Adrenal gland (tissue), 9 donors: ENCODE measurements at regions not wholly inside any gene's neighbourhood (a gene's known extent, or its start where the extent isn't known, plus 50 kb on each side); places are given as distances from the start of the nearest gene placed in this dataset.

Experiments used
- DNase-seq, 7 donors: peaks; one replicate each; pipeline ENCODE4 v3.0.0-alpha.2; 2019 to 2020
- H3K27ac ChIP-seq, 5 donors: fragments of 200-600 bp; sonication (generic) in 4 of 5; 1 replicate in 3 of 5; 2 replicates in 2 of 5; pipeline versions ENCODE4 v1.5.1 to v1.8.0; 2016 to 2020; ENCODE audit warnings: mild to moderate bottlenecking in 1 of 5
- H3K27me3 ChIP-seq: fragments of 200-600 bp; 2 replicates; pipeline ENCODE4 v1.8.0; 2021
- H3K36me3 ChIP-seq, 2 donors: fragments of 200-600 bp; replicated peaks in 1 of 2; 1 replicate in 1 of 2; 2 replicates in 1 of 2; pipeline versions ENCODE4 v1.5.1 to v1.8.0; 2018 to 2022
- H3K4me1 ChIP-seq, 2 donors: fragments of 200-600 bp; replicated peaks in 1 of 2; 1 replicate in 1 of 2; 2 replicates in 1 of 2; pipeline versions ENCODE4 v1.5.1 to v1.8.0; 2018 to 2021
- H3K4me3 ChIP-seq, 4 donors: fragments of 200-600 bp; sonication (generic) in 3 of 4; one replicate each; pipeline ENCODE4 v1.5.1; 2016 to 2018
- H3K9me3 ChIP-seq, 3 donors: fragments of 200-600 bp; sonication (generic) in 1 of 3; replicated peaks in 1 of 3; 1 replicate in 2 of 3; 2 replicates in 1 of 3; pipeline versions ENCODE4 v1.5.1 to v1.8.0; 2016 to 2021
- POLR2A ChIP-seq, 2 donors: fragments of 450-650 bp; IDR thresholded peaks; one replicate each; pipeline ENCODE4 v1.6.1; 2017; ENCODE audit warnings: antibody characterized with exemption in 2 of 2, mild to moderate bottlenecking in 2 of 2, moderate library complexity in 1 of 2
- WGBS, 4 donors: extraction: QIAGEN DNeasy Blood & Tissue Kit in 2 of 4; methylation state at CpG; one replicate each; pipeline versions ENCODE4 v1.1.5 to v1.1.7; 2013 to 2017; 5-methylcytosine and 5-hydroxymethylcytosine counted together
- intact Hi-C, 2 donors: fragments of 100-400 bp; cut with DNase I; formaldehyde crosslinking; loops; one replicate each; pipeline versions ENCODE4 v1.14.1 to v1.15.0; 2022 to 2023
- TF ChIP-seq, protein P1 (sequence below), 6 experiments: fragments of 450-650 bp in 4 of 6; fragments of 200-600 bp in 2 of 6; sonication (generic) in 1 of 6; IDR thresholded peaks; 1 replicate in 5 of 6; 2 replicates in 1 of 6; pipeline versions ENCODE4 v1.5.1 to v1.8.0; 2016 to 2021; ENCODE audit warnings: antibody characterized with exemption in 6 of 6, mild to moderate bottlenecking in 2 of 6, moderate library complexity in 1 of 6
- donor health status: healthy with polysubstance abuse.
- donor health status: Bipolar disorder and iron deficiency.
- donor health status: DM: yes; HTN: yes; CAD: no.
- donor health status: DM: no; HTN: no; CAD: no.
- donor health status: DM: no; HTN: no; CAD: no.

DNA sequence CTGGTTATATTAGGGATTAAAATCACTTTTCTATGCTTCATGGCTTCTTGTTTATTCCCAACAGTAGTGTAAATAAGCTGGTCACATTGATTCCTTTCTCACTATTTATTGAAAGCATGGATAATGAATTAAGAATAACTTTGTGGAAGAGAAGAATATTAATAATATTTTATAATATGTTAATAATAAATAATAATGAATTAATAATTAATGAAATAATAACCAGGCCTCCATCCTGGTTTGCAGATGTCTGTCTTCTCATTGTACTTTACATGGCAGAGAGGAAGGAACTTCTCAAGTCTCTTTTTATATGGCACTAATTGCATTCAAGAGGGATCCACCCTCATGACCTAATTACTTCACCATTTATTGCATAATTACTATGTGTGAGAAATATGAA lies 473.5 kb downstream of the PTPRC start:
- DNase-seq = no peak
- TF ChIP-seq POLR2A (IDR thresholded peaks at IDR 0.05) = no peak
- TF ChIP-seq, protein P1, sequence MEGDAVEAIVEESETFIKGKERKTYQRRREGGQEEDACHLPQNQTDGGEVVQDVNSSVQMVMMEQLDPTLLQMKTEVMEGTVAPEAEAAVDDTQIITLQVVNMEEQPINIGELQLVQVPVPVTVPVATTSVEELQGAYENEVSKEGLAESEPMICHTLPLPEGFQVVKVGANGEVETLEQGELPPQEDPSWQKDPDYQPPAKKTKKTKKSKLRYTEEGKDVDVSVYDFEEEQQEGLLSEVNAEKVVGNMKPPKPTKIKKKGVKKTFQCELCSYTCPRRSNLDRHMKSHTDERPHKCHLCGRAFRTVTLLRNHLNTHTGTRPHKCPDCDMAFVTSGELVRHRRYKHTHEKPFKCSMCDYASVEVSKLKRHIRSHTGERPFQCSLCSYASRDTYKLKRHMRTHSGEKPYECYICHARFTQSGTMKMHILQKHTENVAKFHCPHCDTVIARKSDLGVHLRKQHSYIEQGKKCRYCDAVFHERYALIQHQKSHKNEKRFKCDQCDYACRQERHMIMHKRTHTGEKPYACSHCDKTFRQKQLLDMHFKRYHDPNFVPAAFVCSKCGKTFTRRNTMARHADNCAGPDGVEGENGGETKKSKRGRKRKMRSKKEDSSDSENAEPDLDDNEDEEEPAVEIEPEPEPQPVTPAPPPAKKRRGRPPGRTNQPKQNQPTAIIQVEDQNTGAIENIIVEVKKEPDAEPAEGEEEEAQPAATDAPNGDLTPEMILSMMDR (IDR thresholded peaks at IDR 0.05) = no peak
- H3K4me3 ChIP-seq = no peak overlapping the region
- no peak overlapping the region for H3K27ac ChIP-seq
- H3K36me3 ChIP-seq = no peaks in the 10 kb centered on the region
- no peaks in the 10 kb centered on the region for H3K27me3 ChIP-seq
- no peaks in the 10 kb centered on the region for H3K9me3 ChIP-seq
- no peaks in the 10 kb centered on the region for H3K4me1 ChIP-seq
- intact Hi-C loops = loop anchor here in 1 of 2 donors (10.0 kb wide), 1 partner anchor 348 kb away; no protein-coding TSS in a partner anchor

DNA sequence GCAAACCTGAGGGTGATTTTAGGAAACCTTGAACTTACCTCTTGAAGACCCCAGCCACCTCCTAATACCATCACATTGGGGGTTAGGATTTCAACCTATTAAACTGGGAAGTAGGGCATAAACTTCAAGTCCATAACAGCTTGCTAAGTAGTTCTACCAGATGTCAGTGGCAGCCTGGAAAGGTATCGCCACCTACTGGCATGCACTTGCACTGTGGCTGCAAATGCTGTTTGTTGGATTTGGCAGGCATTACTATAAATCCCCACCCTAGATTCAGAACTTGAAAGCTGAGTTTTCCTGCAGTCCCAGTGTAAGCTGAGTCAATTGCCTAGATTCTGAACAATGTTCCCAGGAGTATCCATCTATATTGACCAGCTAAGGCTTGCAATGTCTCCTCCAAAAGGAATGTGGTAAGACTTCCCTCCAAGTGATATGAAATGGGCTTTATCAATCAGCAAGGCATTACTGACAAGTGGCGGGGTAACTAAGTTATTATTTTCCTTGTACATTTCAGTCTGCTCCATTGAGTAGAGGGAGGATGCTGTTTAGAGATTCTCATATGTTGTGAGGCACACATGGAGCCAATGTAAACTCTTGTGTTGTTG lies 474.5 kb downstream of the PTPRC start:
- Histone ChIP-seq H3K27me3 (no peaks in the 10 kb centered on the region), H3K9me3 (no peaks in the 10 kb centered on the region), H3K4me3 (no peak overlapping the region), H3K4me1 (no peaks in the 10 kb centered on the region), H3K36me3 (no peaks in the 10 kb centered on the region), H3K27ac (no peak overlapping the region)
- intact Hi-C loops = loop anchor here in 1 of 2 donors (10.0 kb wide), 1 partner anchor 349 kb away; no protein-coding TSS in a partner anchor
- DNase-seq = peak; percentile 43 to 78 (median 67)
- WGBS, 4 donors = 63 to 88% (median 78%) methylated on average over 1 to 2 of the region's 2 CpGs
- no peak for TF ChIP-seq POLR2A (IDR thresholded peaks at IDR 0.05)
- TF ChIP-seq, protein P1 (IDR thresholded peaks at IDR 0.05) = peak; percentile 55 to 76 (median 67)

DNA sequence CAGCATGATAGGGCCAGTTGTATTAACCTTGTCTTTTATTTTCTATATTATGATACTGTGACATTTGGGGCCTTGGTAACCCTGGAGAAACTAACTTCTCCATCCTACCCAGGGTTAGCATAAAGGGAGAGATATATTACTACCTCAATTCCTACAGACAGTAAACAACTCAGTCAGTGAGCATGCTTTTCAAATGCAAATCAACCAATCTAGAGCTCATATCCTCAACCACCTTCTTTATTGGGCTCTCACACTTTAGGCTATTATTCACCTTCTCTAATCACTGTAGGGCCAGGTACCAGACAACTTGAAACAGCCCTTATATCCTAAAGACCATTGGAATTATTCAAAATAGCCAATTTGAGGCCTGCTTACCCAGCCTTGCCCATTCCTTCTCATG lies 477.6 kb downstream of the PTPRC start:
- no peak for DNase-seq
- H3K27me3 ChIP-seq = no peaks in the 10 kb centered on the region
- intact Hi-C loops = loop anchor here in 1 of 2 donors (10.0 kb wide), 1 partner anchor 352 kb away; no protein-coding TSS in a partner anchor
- H3K27ac ChIP-seq = no peak overlapping the region
- H3K4me1 ChIP-seq = no peaks in the 10 kb centered on the region
- TF ChIP-seq POLR2A (IDR thresholded peaks at IDR 0.05) = no peak
- TF ChIP-seq, protein P1 (IDR thresholded peaks at IDR 0.05) = no peak
- no peak overlapping the region for H3K4me3 ChIP-seq
- H3K9me3 ChIP-seq = no peaks in the 10 kb centered on the region
- H3K36me3 ChIP-seq = no peaks in the 10 kb centered on the region

DNA sequence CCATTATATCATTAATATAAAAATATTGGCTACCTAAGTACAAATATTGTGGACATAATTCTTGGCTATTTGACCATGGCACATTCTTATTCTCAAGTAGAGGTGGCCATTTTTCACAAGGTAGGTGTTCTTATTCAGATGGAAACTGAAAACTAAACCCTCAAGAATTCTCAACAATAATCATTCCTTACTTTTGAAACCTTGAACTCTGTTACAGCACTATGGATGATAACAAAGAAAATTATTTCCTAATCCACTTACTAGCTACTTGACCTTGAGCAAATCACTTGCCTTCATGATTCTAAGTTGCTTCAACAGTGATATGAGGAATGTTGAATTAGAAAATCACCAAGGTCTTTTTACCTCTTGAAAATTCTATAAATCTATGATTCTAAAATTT lies 482.2 kb downstream of the PTPRC start:
- intact Hi-C loops = no loop called here
- no peak overlapping the region for H3K27ac ChIP-seq
- no peaks in the 10 kb centered on the region for H3K4me1 ChIP-seq
- H3K9me3 ChIP-seq = no peaks in the 10 kb centered on the region
- H3K4me3 ChIP-seq = no peak overlapping the region
- TF ChIP-seq, protein P1 (IDR thresholded peaks at IDR 0.05) = no peak
- no peak for TF ChIP-seq POLR2A (IDR thresholded peaks at IDR 0.05)
- H3K27me3 ChIP-seq = no peaks in the 10 kb centered on the region
- DNase-seq = no peak
- H3K36me3 ChIP-seq = no peaks in the 10 kb centered on the region
